Body of pancreas (tissue), 4 donors: ENCODE measurements at regions not wholly inside any gene's neighbourhood (a gene's known extent, or its start where the extent isn't known, plus 50 kb on each side); places are given as distances from the start of the nearest gene placed in this dataset.

Source experiments
- CTCF ChIP-seq, 7 experiments: fragments of 450-650 bp in 4 of 7; fragments of 200-600 bp in 3 of 7; sonication (generic) in 3 of 7; IDR thresholded peaks; one replicate each; pipeline ENCODE4 v1.5.1; 2016 to 2019; ENCODE audit warnings: antibody characterized with exemption in 7 of 7
- POLR2A ChIP-seq, 3 donors: fragments of 450-650 bp; IDR thresholded peaks; one replicate each; pipeline ENCODE4 v1.6.1; 2016; ENCODE audit warnings: antibody characterized with exemption in 3 of 3, mild to moderate bottlenecking in 2 of 3

GRCh38 chr12:30301291-30301690 lies 394.4 kb downstream of the IPO8 start:
- no peak for TF ChIP-seq CTCF (IDR thresholded peaks at IDR 0.05)
- no peak for TF ChIP-seq POLR2A (IDR thresholded peaks at IDR 0.05)
